HUES6 (cell line): ENCODE measurements at regions not wholly inside any gene's neighbourhood (a gene's known extent, or its start where the extent isn't known, plus 50 kb on each side); places are given as distances from the start of the nearest gene placed in this dataset.

Source experiments
- H3K27ac ChIP-seq: 2 replicates; pipeline ENCODE4 v1.7.0; 2013; ENCODE audit warnings: low read depth, mild to moderate bottlenecking, low read length, inconsistent platforms
- H3K27me3 ChIP-seq: 2 replicates; pipeline ENCODE4 v1.6.1; 2013; ENCODE audit warnings: low read length; ENCODE audit not compliant: control insufficient read depth, insufficient read depth
- H3K36me3 ChIP-seq: 2 replicates; pipeline ENCODE4 v1.6.1; 2013; ENCODE audit warnings: low read length; ENCODE audit not compliant: control insufficient read depth, insufficient read depth
- H3K4me1 ChIP-seq: 2 replicates; pipeline ENCODE4 v1.6.1; 2013; ENCODE audit warnings: low read length; ENCODE audit not compliant: control insufficient read depth, insufficient read depth
- H3K4me3 ChIP-seq: 2 replicates; pipeline ENCODE4 v1.5.1; 2013; ENCODE audit warnings: low read depth, low read length
- H3K9ac ChIP-seq: one replicate; pipeline ENCODE4 v1.6.1; 2013; ENCODE audit warnings: mild to moderate bottlenecking, low read length
- H3K9me3 ChIP-seq: 2 replicates; pipeline ENCODE4 v1.6.1; 2013; ENCODE audit warnings: low read depth, low read length; ENCODE audit not compliant: control insufficient read depth, insufficient read depth

DNA sequence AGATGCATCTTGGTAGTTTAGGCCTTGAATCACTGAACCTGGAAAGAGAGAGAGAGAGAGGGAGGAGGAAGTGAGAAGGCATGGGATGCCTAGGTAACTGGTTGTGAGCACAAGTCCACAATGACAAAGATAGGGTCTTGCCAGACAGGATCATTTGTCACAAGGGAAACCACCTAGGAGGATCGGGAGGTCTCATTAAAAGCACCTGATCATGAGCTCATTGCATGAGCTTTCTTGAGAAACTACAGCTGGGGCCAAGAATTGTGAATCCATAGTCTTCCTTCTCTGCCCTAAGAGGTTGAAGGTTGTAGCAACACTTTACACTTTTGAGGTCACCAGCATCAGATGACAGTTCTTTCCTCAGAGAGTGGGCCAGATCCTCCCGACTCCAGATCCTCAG, 195.7 kb downstream of the CD83 start:
- H3K4me1 ChIP-seq = peaks cover 21% of the 10 kb centered on the region
- no peak overlapping the region for H3K4me3 ChIP-seq
- H3K9ac ChIP-seq = no peak overlapping the region
- no peak overlapping the region for H3K27ac ChIP-seq
- H3K36me3 ChIP-seq = no peaks in the 10 kb centered on the region; the same call in 1 of the 2 replicates
- no peaks in the 10 kb centered on the region for H3K27me3 ChIP-seq
- peaks cover 11% of the 10 kb centered on the region; the same call in 1 of the 2 replicates for H3K9me3 ChIP-seq

DNA sequence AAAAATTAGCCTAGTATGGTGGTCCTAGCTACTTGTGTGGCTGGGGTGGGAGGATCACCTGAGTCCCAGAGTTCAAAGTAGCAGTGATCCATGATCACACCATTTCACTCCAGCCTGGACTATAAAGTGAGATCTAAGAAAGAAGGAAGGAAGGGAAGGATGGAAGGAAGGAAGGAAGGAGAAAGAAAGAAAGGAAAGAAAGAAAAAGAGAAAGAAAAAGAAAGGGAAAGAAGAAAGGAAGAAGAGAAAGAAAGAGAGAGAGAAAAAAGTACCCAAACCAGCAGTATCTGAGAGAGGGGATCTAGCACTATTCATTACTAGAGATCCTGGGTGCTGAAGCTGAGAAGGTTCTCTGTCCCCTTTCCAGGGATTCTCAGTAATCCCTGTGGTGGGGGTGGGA, 197.8 kb downstream of the CD83 start:
- H3K4me3 ChIP-seq = no peak overlapping the region
- no peak overlapping the region for H3K9ac ChIP-seq
- no peaks in the 10 kb centered on the region for H3K27me3 ChIP-seq
- no peak overlapping the region for H3K27ac ChIP-seq
- peaks cover 23% of the 10 kb centered on the region for H3K4me1 ChIP-seq
- H3K9me3 ChIP-seq = peaks cover 8% of the 10 kb centered on the region; the same call in 1 of the 2 replicates
- no peaks in the 10 kb centered on the region; the same call in 1 of the 2 replicates for H3K36me3 ChIP-seq

DNA sequence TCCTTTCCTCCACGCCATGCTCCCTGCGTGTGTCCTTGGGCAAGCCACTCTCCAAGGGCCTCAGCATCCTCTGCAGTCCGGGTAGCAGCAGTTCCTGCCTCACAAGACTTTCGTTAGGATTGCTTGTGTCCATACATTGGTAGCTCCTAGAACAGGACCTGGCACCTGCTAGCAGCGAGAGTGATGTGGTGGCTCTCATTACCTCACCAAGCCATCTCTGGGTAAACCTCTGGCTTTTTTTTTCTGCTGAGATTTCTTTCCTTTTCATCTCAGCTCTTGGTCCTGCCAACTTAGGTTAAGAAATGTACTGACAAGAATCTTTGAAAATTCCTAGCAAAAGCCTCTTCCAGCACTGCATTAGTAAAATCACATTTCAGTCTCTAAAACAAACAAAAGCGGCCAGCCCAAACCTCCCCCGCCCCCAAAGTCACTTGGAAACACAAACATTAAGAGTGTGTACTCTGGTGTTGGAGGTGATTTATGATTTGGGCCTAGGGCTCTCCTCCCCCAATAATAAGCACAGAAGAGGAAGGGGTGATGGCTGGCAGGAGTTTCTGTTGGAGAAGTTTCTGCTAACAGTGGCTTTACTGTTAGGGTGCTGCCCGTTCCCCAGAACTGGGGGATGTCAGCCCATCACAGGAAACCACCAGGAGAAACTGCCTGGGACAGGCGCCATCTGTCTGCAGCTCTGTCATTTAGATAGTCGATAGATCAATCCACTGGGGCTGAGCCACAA, 199.2 kb downstream of the CD83 start:
- Histone ChIP-seq H3K9me3 (no peaks in the 10 kb centered on the region), H3K4me3 (no peak overlapping the region), H3K27me3 (no peaks in the 10 kb centered on the region), H3K27ac (no peak overlapping the region), H3K36me3 (no peaks in the 10 kb centered on the region), H3K4me1 (peaks cover 30% of the 10 kb centered on the region), H3K9ac (no peak overlapping the region)

DNA sequence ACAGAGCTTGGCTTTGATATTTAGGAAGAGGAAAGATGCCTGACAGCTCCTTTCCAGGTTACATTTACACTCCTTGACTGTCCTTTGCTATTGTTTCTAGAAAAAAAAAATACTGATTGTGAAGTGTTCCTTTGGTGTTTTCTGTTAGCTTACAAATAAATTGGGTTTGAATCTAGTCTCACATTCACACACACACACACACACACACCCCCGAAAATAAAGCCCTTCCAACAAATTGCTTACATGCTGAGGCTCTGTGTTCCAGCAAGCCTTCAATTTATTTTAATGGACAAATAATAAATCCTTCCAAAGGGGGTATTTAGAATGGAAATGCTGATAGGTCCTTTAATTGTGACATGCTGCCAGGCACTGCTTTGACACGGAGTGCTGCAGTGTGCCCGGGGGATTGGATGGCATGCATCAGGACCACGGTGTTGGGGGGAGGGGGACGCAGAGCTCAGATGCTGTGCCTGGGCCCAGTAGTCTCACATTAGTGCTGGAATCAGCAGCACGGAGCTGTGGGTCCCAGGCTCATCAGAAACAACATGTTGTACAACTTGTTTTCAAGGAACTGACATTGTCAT, 199.9 kb downstream of the CD83 start:
- H3K4me1 ChIP-seq = peaks cover 33% of the 10 kb centered on the region
- no peak overlapping the region for H3K9ac ChIP-seq
- H3K9me3 ChIP-seq = no peaks in the 10 kb centered on the region
- H3K27me3 ChIP-seq = no peaks in the 10 kb centered on the region
- no peak overlapping the region for H3K27ac ChIP-seq
- H3K4me3 ChIP-seq = no peak overlapping the region
- H3K36me3 ChIP-seq = no peaks in the 10 kb centered on the region

DNA sequence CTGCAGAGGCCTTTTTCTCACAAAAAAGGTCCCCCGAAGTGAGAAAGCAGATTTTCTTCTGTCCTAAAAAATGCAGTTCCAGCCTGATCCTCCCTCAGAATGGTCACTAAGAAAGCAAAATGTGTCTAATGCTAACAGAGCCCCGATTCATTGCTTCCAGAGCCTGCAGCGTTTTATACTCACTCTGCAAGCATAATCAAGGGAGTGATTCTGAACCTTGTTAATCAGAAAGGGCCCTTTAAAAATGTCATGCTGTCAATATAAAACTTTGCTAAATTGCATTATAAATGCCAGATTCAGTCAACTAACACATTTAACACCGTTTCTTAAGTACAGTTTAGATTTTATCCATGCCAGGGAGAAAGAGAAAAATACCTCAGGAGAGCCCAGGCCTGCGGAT, 202.8 kb downstream of the CD83 start:
- Histone ChIP-seq H3K36me3 (no peaks in the 10 kb centered on the region), H3K4me3 (no peak overlapping the region)

DNA sequence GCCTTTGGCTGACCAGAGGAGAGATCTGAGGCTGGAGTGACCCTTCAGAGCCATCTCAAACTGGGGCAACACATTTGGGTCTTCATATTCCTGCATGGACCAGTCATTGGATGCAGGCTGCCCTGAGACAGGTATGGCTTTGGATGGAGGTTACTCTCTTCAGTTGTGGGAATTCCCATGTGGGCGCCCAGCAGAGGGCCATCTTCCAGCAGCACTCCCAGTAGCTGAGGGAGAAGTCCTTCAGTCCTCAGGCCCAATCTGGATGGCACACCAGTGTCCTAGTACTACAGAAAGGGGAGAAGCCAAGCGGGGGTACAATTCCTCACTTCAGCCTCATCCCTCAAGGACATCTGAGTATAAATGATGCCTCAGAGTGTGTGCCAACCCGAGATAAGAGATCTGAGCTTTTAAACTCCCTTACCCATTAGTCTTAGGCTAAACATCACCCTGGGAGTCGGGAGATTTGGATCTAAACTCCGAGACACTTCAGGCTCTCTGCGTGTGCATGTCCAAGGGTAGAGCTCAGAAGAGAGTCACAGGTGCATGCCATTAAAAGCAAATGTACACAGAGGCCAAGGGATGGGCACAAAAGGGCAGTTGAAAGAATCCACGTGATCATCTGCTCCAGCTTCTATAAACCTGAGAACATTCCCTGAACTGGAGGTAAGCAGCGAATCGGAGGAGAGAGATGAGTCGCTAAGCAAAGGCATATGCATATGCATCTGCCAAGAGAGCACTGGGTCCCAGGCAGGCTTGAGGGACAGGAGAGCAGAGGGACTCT, 204.6 kb downstream of the CD83 start:
- Histone ChIP-seq H3K27me3 (no peaks in the 10 kb centered on the region), H3K4me1 (peaks cover 21% of the 10 kb centered on the region), H3K9me3 (0 out of 2 replicates have a peak, but pooled peaks cover 3% of the 10 kb centered on the region), H3K9ac (no peak overlapping the region), H3K27ac (no peak overlapping the region), H3K36me3 (no peaks in the 10 kb centered on the region), H3K4me3 (no peak overlapping the region)

More for the DNA sequence above, 202.8 kb downstream of the CD83 start:
- no peaks in the 10 kb centered on the region for H3K9me3 ChIP-seq
- no peak overlapping the region for H3K9ac ChIP-seq
- no peaks in the 10 kb centered on the region for H3K27me3 ChIP-seq
- no peak overlapping the region for H3K27ac ChIP-seq
- H3K4me1 ChIP-seq = peaks cover 33% of the 10 kb centered on the region

DNA sequence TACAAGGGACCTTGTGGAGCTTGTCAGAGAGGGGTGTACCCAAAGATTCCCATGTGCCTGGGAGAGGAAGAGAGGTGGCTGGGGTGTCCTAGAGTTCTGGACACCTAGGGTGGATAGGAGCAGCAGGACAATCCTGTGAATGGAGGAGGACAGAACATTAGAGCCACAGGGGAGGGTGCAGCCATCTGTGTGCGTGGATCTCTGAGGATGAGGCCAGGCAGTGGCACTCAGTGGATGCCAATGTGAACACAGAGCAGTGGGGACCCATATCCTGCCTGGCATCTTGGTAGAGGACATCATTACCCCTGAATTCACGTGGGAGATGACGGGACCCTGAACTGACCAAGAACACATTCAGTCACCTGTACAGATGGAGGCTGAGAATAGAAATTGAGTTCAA, 205.3 kb downstream of the CD83 start:
- H3K27me3 ChIP-seq = no peaks in the 10 kb centered on the region
- 0 out of 2 replicates have a peak, but pooled peaks cover 3% of the 10 kb centered on the region for H3K9me3 ChIP-seq
- H3K4me1 ChIP-seq = peaks cover 15% of the 10 kb centered on the region
- H3K36me3 ChIP-seq = no peaks in the 10 kb centered on the region
- H3K9ac ChIP-seq = no peak overlapping the region
- H3K27ac ChIP-seq = no peak overlapping the region
- H3K4me3 ChIP-seq = no peak overlapping the region

DNA sequence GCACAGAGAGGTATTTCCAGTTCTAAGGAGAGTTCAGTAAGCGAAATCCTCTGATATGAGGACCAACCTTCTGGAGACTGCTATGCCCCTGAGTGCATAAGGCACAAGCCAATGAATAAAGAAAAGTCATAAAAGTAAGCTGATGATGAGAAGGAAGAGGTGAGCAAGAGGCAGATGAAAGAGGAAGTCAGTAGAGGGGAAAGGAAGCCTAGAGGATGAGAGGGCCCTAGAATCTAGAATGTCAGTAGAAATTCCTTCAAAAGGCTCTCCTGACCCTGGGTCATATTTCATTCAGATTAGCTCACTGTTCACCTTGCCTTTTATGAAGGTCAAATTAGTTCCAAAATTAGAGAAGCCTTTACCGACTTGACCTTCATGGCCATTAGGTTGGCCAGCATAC, 209.2 kb downstream of the CD83 start:
- H3K9ac ChIP-seq = no peak overlapping the region
- H3K4me3 ChIP-seq = no peak overlapping the region
- peaks cover 3% of the 10 kb centered on the region; the same call in 1 of the 2 replicates for H3K4me1 ChIP-seq
- H3K9me3 ChIP-seq = peaks cover 5% of the 10 kb centered on the region; the same call in 1 of the 2 replicates
- H3K27ac ChIP-seq = no peak overlapping the region
- no peaks in the 10 kb centered on the region for H3K36me3 ChIP-seq
- H3K27me3 ChIP-seq = no peaks in the 10 kb centered on the region

DNA sequence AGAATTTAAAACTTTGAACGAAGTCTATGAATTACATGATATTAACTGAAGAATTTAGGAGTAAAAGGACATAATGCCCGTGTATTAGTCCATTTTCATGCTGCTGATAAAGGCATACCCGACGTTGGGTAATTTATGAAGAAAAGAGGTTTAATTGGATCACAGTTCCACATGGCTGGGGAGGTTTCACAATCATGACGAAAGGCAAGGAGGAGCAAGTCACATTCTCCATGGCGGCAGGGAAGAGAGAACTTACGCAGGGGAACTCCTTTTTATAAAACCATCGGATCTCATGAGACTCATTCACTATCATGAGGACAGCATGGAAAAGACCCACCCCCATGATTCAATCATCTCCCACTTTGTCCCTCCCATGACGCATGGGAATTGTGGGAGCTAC, 210.6 kb downstream of the CD83 start:
- no peak overlapping the region for H3K9ac ChIP-seq
- no peaks in the 10 kb centered on the region for H3K4me1 ChIP-seq
- H3K4me3 ChIP-seq = no peak overlapping the region
- no peak overlapping the region for H3K27ac ChIP-seq
- peaks cover 5% of the 10 kb centered on the region; the same call in 1 of the 2 replicates for H3K9me3 ChIP-seq
- no peaks in the 10 kb centered on the region for H3K27me3 ChIP-seq
- H3K36me3 ChIP-seq = no peaks in the 10 kb centered on the region

DNA sequence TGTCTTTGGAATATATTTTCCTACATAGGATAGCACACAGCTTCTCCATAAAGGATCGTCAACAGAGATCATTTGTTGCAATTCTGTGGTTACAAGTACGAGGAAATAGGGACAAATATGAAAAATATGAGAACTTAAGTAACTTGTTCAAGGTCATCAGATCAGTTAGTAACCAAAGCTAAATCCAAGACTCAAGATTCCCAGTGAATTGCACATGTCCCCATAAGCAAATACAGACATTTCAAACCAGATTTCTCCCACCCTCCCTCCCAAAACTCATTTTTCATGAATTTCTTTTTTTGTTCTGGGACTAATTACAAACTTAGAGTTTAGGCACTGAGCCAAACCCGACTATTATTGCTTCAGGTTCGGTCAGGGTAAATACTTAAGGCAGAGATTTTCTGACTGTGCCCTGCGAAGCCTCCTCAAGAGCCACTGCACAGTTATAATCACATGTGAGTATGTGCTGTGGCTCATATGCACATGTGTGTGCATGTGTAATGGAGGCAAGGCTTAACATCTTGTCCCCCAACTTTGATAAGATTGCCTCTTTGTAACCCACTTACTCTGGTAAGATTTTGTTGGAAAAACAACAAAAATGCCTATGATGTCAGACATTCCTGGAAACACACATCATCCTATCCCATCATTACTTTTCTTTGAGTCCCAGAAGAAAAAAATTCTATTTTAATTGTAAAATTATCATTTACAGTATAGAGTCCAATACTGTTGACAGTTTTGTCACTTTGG, 216.2 kb downstream of the CD83 start:
- no peak overlapping the region for H3K9ac ChIP-seq
- H3K4me3 ChIP-seq = no peak overlapping the region
- H3K27ac ChIP-seq = no peak overlapping the region
- no peaks in the 10 kb centered on the region for H3K36me3 ChIP-seq
- H3K4me1 ChIP-seq = peaks cover under 1% of the 10 kb centered on the region; the same call in 1 of the 2 replicates
- H3K27me3 ChIP-seq = no peaks in the 10 kb centered on the region
- H3K9me3 ChIP-seq = no peaks in the 10 kb centered on the region
